HEK293T (cell line): ENCODE measurements at regions not wholly inside any gene's neighbourhood (a gene's known extent, or its start where the extent isn't known, plus 50 kb on each side); places are given as distances from the start of the nearest gene placed in this dataset.

Experiments
- ARNT ChIP-seq: fragments of 450-650 bp; IDR thresholded peaks from 2 replicates; pipeline ENCODE4 v1.6.1; 2017; ENCODE audit warnings: mild to moderate bottlenecking
- CTBP1 ChIP-seq: fragments of 450-650 bp; IDR thresholded peaks from 2 replicates; pipeline ENCODE4 v1.6.1; 2016; ENCODE audit warnings: borderline replicate concordance
- ELF4 ChIP-seq: fragments of 450-650 bp; IDR thresholded peaks from 2 replicates; pipeline ENCODE4 v1.6.1; 2017; ENCODE audit warnings: antibody characterized with exemption
- FOXK2 ChIP-seq: fragments of 450-650 bp; IDR thresholded peaks from 2 replicates; pipeline ENCODE4 v1.6.1; 2016; ENCODE audit warnings: mild to moderate bottlenecking
- FOXM1 ChIP-seq: fragments of 450-650 bp; IDR thresholded peaks from 2 replicates; pipeline ENCODE4 v1.6.1; 2017; ENCODE audit warnings: mild to moderate bottlenecking, borderline replicate concordance
- HDGF ChIP-seq: fragments of 450-650 bp; IDR thresholded peaks from 2 replicates; pipeline ENCODE4 v1.6.1; 2017; ENCODE audit warnings: antibody characterized with exemption, borderline replicate concordance
- SP1 ChIP-seq: fragments of 450-650 bp; IDR thresholded peaks from 2 replicates; pipeline ENCODE4 v1.6.1; 2017
- SUZ12 ChIP-seq: fragments of 450-650 bp; IDR thresholded peaks from 2 replicates; pipeline ENCODE4 v1.6.1; 2016; ENCODE audit warnings: mild to moderate bottlenecking
- ZNF384 ChIP-seq: fragments of 450-650 bp; IDR thresholded peaks from 2 replicates; pipeline ENCODE4 v1.6.1; 2016
- TF ChIP-seq, protein P1 (sequence below): fragments of 450-650 bp; IDR thresholded peaks from 2 replicates; pipeline ENCODE4 v1.6.1; 2016

DNA sequence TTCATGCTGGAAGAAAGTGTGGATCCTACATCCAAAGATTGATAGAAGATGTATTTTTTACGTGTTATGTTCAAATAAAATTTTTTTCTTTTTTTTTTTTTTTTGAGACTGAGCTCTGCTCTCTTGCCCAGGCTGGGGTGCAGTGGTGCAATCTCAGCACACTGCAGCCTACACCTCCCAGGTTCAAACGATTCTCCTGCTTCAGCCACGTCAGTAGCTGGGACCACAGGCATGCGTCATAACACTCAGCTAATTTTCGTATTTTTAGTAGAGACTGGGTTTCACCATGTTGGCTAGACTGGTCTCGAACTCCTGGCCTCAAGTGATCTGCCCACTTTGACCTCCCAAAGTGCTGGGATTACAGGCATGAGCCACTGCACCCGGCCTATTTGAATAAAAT is 65.7 kb downstream of the KLF12 start:
- TF ChIP-seq ELF4 (no peak), ARNT (no peak), SP1 (no peak), FOXK2 (no peak), HDGF (no peak), CTBP1 (no peak), FOXM1 (no peak), SUZ12 (no peak), ZNF384 (no peak)
- TF ChIP-seq, protein P1, sequence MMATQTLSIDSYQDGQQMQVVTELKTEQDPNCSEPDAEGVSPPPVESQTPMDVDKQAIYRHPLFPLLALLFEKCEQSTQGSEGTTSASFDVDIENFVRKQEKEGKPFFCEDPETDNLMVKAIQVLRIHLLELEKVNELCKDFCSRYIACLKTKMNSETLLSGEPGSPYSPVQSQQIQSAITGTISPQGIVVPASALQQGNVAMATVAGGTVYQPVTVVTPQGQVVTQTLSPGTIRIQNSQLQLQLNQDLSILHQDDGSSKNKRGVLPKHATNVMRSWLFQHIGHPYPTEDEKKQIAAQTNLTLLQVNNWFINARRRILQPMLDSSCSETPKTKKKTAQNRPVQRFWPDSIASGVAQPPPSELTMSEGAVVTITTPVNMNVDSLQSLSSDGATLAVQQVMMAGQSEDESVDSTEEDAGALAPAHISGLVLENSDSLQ: no peak
